ENCODE measurements at regions not wholly inside any gene's neighbourhood (a gene's known extent, or its start where the extent isn't known, plus 50 kb on each side); places are given as distances from the start of the nearest gene placed in this dataset.

- TF ChIP-seq, protein P1, sequence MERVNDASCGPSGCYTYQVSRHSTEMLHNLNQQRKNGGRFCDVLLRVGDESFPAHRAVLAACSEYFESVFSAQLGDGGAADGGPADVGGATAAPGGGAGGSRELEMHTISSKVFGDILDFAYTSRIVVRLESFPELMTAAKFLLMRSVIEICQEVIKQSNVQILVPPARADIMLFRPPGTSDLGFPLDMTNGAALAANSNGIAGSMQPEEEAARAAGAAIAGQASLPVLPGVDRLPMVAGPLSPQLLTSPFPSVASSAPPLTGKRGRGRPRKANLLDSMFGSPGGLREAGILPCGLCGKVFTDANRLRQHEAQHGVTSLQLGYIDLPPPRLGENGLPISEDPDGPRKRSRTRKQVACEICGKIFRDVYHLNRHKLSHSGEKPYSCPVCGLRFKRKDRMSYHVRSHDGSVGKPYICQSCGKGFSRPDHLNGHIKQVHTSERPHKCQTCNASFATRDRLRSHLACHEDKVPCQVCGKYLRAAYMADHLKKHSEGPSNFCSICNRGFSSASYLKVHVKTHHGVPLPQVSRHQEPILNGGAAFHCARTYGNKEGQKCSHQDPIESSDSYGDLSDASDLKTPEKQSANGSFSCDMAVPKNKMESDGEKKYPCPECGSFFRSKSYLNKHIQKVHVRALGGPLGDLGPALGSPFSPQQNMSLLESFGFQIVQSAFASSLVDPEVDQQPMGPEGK (CRISPR knock-in tag; IDR thresholded peaks at IDR 0.05; ENCODE audit: borderline replicate concordance): no peak
- TF ChIP-seq TCF4 (CRISPR knock-in tag; IDR thresholded peaks at IDR 0.05; ENCODE audit: borderline replicate concordance) (no peak), PPARA (CRISPR knock-in tag; IDR thresholded peaks at IDR 0.05; ENCODE audit: borderline replicate concordance) (no peak)
Observed at GRCh38 chr18:47701134-47701533, 229.3 kb downstream of the SMAD2 start.
